Skin epidermis (tissue), 12 donors: ENCODE measurements at regions not wholly inside any gene's neighbourhood (a gene's known extent, or its start where the extent isn't known, plus 50 kb on each side); places are given as distances from the start of the nearest gene placed in this dataset.
A peak's percentile ranks its signal among the peaks of the same experiment; 100 is the strongest.
"Not testable (repeated sequence)": the region's sequence is repeated elsewhere in the genome, so short reads cannot be mapped to it uniquely, and the experiment has no call there.

Experiments
- H3K27ac ChIP-seq, 21 experiments: fragments of 200-600 bp; sonication (generic) in 11 of 21; one replicate each; pipeline ENCODE4 v1.5.0; 2020; ENCODE audit warnings: mild to moderate bottlenecking in 3 of 21, inconsistent platforms in 2 of 21, moderate library complexity in 2 of 21
- H3K4me3 ChIP-seq, 7 experiments: fragments of 200-600 bp; sonication (generic) in 2 of 7; one replicate each; pipeline ENCODE4 v1.5.0; 2020; ENCODE audit warnings: inconsistent platforms in 2 of 7, mild to moderate bottlenecking in 2 of 7, moderate library complexity in 1 of 7

GRCh38 chr10:10067644-10068043 lies 950.0 kb upstream of the CELF2 start:
- Histone ChIP-seq H3K4me3 (no peak overlapping the region), H3K27ac (no peak overlapping the region)

- not testable (repeated sequence) for H3K4me3 ChIP-seq, H3K27ac ChIP-seq
Measured at GRCh38 chr10:10074847-10075246, 942.8 kb upstream of the CELF2 start.

GRCh38 chr10:10078446-10078845 lies 939.2 kb upstream of the CELF2 start:
- H3K4me3 ChIP-seq: no peak overlapping the region
- no peak overlapping the region for H3K27ac ChIP-seq

GRCh38 chr10:10092581-10092980 lies 925.1 kb upstream of the CELF2 start:
- no peak overlapping the region for H3K27ac ChIP-seq
- no peak overlapping the region for H3K4me3 ChIP-seq

GRCh38 chr10:10093021-10093420 lies 924.7 kb upstream of the CELF2 start:
- H3K27ac ChIP-seq: no peak overlapping the region

GRCh38 chr10:10094691-10095090 lies 923.0 kb upstream of the CELF2 start:
- no peak overlapping the region for H3K4me3 ChIP-seq
- H3K27ac ChIP-seq: no peak overlapping the region

More at GRCh38 chr10:10093021-10093420, 924.7 kb upstream of the CELF2 start:
- no peak overlapping the region for H3K4me3 ChIP-seq

GRCh38 chr10:10096296-10096695 lies 921.4 kb upstream of the CELF2 start:
- no peak overlapping the region for H3K4me3 ChIP-seq
- H3K27ac ChIP-seq: no peak overlapping the region

GRCh38 chr10:10096898-10097297 lies 920.8 kb upstream of the CELF2 start:
- no peak overlapping the region for H3K4me3 ChIP-seq
- no peak overlapping the region for H3K27ac ChIP-seq

- Histone ChIP-seq H3K27ac (no peak overlapping the region), H3K4me3 (no peak overlapping the region)
Measured at GRCh38 chr10:10101106-10101505, 916.6 kb upstream of the CELF2 start.

GRCh38 chr10:10110844-10111490 lies 906.7 kb upstream of the CELF2 start:
- H3K4me3 ChIP-seq: no peak overlapping the region
- H3K27ac ChIP-seq: no peak overlapping the region

GRCh38 chr10:10118131-10118530 lies 899.5 kb upstream of the CELF2 start:
- no peak overlapping the region for H3K4me3 ChIP-seq
- no peak overlapping the region for H3K27ac ChIP-seq

GRCh38 chr10:10120671-10121070 lies 897.0 kb upstream of the CELF2 start:
- Histone ChIP-seq H3K4me3 (no peak overlapping the region), H3K27ac (no peak overlapping the region)

GRCh38 chr10:10125676-10126075 lies 892.0 kb upstream of the CELF2 start:
- no peak overlapping the region for H3K4me3 ChIP-seq

GRCh38 chr10:10126218-10126617 lies 891.5 kb upstream of the CELF2 start:
- Histone ChIP-seq H3K4me3 (no peak overlapping the region), H3K27ac (no peak overlapping the region)

More at GRCh38 chr10:10125676-10126075, 892.0 kb upstream of the CELF2 start:
- no peak overlapping the region for H3K27ac ChIP-seq

GRCh38 chr10:10128387-10128786 lies 889.3 kb upstream of the CELF2 start:
- no peak overlapping the region for H3K4me3 ChIP-seq
- H3K27ac ChIP-seq: no peak overlapping the region

- Histone ChIP-seq H3K27ac (no peak overlapping the region), H3K4me3 (no peak overlapping the region)
Measured at GRCh38 chr10:10130686-10131085, 887.0 kb upstream of the CELF2 start.

GRCh38 chr10:10132009-10132408 lies 885.7 kb upstream of the CELF2 start:
- H3K27ac ChIP-seq: no peak overlapping the region
- no peak overlapping the region for H3K4me3 ChIP-seq

- no peak overlapping the region for H3K27ac ChIP-seq
- H3K4me3 ChIP-seq: no peak overlapping the region
Measured at GRCh38 chr10:10133281-10133680, 884.4 kb upstream of the CELF2 start.

GRCh38 chr10:10138685-10139084 lies 879.0 kb upstream of the CELF2 start:
- Histone ChIP-seq H3K27ac (no peak overlapping the region), H3K4me3 (peak overlapping the region in 1 of 7 experiments; percentile 7)

GRCh38 chr10:10141782-10142382 lies 875.8 kb upstream of the CELF2 start:
- Histone ChIP-seq H3K4me3 (no peak overlapping the region), H3K27ac (no peak overlapping the region)

- H3K27ac ChIP-seq: no peak overlapping the region
- H3K4me3 ChIP-seq: no peak overlapping the region
Measured at GRCh38 chr10:10146604-10147003, 871.1 kb upstream of the CELF2 start.

- Histone ChIP-seq H3K4me3 (no peak overlapping the region), H3K27ac (no peak overlapping the region)
Measured at GRCh38 chr10:10149899-10150298, 867.8 kb upstream of the CELF2 start.
